Renal cortex interstitium (tissue), 11 donors: ENCODE measurements at regions not wholly inside any gene's neighbourhood (a gene's known extent, or its start where the extent isn't known, plus 50 kb on each side); places are given as distances from the start of the nearest gene placed in this dataset.
"Not testable (repeated sequence)": the region's sequence is repeated elsewhere in the genome, so short reads cannot be mapped to it uniquely, and the experiment has no call there.

ENCODE experiments used
- DNase-seq, 11 donors: peaks; one replicate each; pipeline ENCODE4 v3.0.0-alpha.2; 2013; ENCODE audit warnings: low read depth in 9 of 11, low spot score in 4 of 11; ENCODE audit errors: extremely low read depth in 1 of 11

DNA sequence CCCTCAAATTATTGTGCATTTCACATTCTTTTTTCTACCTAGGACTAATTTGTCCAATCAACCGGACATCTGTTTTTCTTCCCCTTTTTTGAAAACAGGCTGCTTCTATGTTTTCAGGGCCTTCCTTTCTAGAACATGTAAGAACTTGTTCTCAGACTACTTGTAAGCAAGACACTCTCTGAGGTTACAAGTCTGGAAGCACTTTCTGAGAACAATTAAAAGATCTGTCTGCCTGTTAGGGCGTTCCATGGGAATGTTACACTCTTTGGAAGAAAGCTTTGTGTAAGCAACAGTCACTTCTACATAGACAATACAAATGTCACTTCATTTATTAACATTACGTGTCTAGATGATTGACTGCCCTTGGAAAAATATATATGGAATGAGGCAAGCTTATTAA, 50.9 kb upstream of the HSPB3 start:
- DNase-seq = no peak

DNA sequence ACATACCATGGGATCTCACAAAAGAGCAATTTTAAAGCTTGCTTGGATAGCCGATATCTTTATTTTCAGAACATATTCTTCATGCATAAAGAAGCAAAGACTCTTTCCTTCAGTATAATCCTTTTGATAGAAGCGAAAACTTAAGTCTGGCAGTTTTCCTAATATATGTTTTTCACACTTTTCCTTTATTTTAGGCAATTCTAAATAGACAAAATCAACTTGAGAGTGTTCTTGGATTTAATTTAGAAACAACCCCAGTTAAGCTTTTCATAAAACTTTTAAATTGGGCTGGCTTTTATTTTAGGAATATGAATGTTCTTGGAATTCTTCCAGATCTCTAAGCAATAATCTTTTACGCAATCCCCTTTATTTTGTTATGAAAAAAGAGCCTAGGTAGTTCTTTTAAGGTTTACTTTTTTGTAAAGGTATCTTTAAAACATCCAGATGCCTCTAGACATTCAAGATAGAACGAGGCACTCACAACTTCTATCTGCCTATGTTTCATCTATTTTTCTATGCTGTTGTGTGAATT, 51.5 kb upstream of the HSPB3 start:
- DNase-seq = no peak

DNA sequence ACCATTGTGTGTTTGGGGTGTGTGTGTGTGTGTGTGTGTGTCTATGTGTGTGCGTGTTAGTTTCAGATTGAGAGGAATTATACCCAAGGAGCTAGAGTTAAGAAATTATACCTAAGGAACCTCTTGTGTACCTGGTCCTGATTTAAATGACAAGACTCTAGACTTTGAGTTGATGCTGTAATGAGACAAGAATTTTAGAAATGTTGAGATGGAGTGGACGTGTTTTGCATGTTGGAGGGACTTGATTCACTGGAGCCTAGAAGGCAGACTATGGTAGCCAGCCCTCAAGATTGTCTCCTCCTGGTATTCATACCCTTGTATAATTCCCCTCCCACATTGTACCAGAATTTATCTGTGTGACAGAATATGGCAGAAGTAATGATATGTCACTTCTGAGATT, 52.4 kb upstream of the HSPB3 start:
- DNase-seq = no peak

DNA sequence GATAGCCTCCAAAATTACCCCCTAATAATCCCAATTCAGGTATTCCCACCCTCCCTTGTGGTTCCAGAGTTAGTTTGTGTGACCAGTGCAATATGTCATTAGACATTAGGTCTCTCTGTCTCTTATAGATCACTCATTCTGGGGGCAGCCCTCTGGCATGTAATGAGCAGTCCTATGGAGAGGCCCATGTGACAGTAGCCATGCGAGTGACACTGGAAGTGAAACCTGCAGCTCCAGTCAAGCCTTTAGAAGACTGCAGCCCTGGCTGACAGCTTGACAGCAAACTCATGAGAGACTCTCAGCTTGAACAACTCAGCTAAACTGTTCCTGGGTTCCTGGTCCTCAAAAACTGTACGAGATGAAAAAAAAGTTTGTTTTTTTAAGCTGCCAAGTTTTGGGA, 54.0 kb upstream of the HSPB3 start:
- DNase-seq = no peak

DNA sequence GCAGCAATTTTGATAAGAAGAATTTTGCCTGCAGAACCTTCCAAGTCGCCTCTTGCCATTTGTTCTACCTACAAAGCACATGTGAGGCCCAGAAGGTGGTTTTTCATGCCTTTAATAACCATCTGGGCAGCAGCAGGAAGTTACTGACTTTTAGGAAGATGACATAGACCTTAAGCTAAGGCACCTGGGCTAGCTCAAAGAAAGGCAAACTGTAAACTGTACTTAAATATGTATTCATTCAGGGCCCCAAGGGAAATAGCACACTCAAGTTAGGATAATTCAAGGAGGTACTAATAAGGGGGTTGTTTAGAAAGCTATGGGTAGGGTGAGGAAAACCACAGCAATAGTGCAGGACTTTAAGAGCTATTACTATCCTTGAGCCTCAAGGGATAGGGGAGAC, 57.3 kb upstream of the HSPB3 start:
- DNase-seq = no peak

DNA sequence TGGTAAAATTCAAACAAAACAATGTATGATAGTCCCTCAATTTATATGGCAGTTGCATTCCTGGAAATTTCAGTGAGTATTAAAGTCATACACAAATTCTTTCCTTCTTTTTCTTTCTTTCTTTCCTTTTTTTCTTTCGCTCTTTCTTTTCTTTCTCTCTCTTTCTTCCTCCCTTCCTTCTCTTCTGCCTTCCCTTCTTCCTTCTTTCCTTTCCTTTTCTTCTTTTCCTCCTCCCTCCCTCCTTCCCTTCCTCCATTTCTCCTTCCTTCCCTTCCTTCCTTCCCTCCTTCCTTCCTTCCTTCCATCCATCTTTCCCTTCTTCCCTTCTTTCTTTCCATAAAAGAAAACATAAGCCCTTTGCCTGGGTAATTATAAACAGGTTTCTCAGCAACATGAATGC, 58.1 kb upstream of the HSPB3 start:
- DNase-seq = no peak

DNA sequence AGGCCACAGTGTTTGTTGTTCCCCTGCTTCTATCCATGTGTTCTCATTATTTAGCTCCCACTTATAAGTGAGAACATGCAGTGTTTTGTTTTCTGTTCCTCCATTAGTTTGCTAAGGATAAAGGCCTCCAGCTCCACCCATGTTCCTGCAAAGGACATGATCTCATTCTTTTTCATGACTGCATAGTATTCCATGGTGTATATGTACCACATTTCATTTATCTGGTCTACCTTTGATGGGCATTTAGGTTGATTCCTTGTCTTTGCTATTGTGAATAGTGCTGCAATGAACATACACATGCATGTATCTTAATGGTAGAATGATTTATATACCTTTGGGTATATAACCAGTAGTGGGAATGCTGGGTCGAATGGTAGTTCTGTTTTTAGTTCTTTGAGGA, 62.5 kb upstream of the HSPB3 start:
- DNase-seq = not testable (repeated sequence)

DNA sequence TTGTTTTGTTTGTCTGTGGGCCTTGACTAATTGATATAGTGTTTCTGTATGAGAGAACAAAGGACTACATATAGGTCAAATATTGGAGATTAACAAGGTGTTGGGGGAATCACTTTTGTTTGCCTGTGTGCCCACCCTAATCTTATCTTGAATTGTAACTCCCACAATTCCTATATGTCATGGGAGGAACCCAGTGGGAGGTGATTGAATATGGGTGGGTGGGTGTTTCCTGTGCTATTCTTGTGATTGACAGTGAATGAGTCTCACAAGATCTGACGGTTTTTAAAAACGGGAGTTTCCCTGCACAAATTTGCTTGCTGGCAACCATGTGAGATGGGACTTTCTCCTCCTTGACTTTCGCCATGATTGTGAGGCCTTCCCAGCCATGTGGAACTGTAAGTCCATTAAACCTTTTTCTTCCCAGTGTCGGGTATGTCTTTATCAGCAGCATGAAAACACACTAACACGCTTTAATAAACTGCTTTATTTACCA, 64.9 kb upstream of the HSPB3 start:
- no peak for DNase-seq

DNA sequence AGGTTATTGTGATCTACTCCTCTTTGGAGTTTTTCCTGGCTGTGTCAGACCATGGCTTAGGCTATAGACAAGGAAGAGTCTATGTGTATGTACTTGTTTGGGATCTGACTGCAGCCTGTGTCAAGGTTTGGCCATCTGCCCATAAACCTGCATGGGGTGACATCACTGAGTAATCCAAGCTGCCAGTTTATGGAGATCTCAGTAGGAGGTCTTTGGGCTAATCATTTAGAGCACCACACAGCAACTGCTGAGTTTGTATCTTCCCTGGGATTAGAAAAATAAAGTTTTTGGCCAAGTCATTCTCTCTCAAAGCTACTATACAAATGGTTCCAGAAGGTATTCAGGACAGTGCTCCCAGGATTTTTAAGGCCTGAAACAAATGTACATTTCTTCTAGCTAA, 65.5 kb upstream of the HSPB3 start:
- DNase-seq = peak; percentile 9 to 49 (median 23)

DNA sequence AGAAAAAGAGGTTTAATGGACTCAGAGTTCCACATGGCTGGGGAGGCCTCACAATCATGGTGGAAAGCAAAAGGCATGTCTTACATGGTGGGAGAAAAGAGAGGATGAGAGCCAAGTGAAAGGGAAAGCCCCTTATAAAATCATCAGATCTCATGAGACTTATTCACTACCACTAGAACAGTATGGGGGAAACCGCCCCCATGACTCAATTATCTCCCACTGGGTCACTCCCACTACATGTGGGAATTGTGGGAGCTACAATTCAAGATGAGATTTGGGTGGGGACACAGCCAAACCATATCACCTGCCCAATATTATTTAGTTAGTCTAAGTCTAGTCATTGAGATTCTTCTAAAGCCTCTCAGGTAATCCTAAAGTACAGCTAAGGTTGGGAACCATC, 66.1 kb upstream of the HSPB3 start:
- not testable (repeated sequence) for DNase-seq

DNA sequence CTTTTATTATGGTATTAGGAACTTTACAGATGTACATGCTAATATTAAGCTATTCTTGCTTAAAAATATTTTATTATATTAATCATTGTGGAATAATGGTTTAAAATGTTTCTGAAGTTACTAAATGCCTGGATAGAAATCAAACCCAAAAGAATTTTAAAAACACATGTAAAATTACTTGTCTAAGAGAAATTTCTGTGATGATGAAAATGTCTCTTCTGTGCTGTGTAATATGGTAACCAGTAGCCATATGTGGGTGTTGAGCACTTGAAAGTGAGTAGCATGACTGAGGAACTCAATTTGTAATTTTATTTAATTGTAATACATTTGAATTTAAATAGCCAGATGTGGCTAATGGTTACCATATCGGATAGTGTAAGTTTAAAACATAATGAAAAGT, 66.7 kb upstream of the HSPB3 start:
- DNase-seq = no peak

DNA sequence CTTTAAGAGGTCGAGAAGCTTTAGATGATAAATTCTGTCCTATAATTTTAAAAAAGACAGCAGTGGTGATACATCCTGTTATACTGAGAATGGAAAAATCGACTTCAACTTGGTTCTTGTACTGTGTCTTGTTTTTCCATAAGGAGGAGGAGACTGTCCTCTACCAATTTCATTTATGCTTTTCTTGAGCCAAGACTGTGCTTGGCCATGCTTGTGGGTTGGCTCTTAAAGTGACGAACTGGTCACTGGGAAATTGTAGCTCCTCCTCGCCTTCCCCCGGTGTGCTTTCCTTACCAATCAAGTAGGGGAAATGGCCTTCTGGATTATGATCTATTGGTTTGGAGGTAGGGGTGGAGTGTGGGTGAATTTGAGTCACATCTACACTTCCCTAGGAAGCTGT, 67.1 kb upstream of the HSPB3 start:
- DNase-seq = no peak

DNA sequence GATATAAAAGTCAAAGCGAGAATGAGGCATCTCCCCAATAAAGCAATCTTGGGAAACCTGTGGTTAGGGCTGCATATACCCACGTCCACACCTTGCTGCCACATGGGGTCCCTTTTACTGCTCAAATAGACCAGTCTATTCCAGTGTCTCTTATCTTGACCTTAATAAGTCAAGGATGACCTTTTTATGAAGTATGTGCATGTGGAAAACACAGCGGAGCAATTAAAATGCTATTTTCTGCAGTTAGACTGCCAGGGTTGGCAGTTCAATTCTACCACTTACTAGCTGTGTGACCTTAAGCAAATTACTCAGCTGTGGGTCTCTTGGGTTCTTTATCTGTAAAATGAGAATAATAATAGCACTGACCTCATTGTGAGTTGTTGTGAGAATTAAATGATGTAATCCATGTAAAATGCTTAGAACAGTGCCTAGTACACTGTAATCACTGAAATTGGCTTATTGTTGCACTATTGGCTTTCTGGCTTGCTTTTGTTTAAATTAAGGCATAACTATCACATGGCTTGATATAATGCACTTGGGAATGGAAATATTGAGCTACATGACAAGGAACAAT, 67.8 kb upstream of the HSPB3 start:
- DNase-seq = no peak

DNA sequence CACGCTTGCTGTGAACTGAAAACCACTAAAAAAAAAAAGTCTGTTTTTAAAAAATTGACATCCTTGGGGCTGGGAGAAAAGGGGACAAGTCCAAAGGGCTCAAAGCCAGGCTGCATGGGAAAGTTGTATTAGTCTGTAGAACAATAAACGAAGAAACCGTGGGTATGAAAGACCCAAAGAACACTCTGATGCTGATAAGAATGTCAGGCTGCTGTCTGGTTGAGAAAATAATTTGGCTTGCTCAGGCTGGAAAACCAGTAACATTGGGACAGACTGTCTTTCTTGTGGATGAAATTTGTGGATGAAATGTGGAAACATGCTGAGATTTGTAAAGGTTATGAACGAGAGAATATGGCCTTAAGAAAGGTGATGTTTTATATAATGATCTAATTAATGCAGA, 68.5 kb upstream of the HSPB3 start:
- DNase-seq = no peak

DNA sequence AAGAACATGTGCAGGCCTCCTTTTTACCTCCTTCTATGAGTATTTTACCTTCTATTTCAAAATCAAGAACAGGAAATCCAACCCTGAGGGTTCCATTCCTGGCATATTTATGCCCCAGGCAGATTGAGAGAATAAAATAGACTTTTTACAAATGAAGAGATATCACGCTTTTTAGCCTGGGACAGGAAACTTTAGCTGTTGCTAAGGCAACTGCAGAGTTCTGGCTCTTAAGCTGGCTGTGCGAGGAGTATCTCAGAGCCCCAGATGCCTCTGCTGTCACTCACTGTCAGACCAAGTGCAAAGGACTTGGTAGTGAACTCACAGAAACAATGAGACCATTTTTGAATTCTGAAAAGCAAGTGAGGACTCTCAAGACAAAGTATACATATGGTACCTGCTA, 69.5 kb upstream of the HSPB3 start:
- no peak for DNase-seq

DNA sequence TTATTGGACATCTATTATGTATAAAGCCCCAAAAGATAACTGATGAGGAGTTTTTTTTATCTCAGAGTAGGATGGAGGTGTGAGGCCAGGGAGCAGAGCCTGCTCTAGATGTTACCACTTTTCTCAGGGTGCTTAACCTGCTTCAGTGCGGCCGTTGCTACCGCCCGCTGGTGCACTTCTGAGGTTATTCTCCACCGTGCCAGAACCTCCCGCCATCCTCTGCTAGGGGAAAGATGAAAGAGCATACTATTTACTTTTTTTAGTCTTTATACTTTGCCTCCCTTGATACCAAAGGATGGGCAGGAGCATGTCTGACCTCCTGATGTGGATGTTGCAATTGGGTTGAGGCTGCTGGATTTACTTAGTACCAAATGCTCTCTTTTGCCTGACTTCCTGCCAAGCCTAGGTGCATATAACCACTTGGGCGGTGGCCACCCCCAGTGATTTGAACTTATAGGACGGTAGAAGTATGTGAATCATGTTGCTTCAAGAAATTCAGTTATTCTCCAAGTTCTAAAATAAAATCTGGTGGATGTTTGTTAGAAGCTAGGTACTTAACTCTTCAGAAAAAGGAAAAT, 71.1 kb upstream of the HSPB3 start:
- DNase-seq = no peak

DNA sequence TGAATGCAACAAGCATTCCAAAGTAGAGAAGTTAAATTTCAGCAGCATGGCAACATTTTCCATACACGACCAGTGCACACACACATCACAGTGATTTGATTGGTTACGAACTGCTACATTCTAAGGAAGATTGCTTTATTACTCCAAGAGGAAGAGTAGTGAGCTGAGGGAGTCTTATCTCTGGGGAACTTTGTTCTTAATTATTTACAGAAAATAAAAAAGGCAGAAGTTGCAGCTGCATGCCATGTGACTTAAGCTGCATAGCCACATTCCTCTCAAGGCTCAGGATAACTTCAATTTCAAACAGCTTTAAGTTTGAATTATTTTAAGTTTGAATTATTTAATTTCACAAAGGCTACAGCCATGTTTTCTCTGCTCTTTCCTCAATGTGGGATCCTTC, 71.6 kb upstream of the HSPB3 start:
- no peak for DNase-seq

DNA sequence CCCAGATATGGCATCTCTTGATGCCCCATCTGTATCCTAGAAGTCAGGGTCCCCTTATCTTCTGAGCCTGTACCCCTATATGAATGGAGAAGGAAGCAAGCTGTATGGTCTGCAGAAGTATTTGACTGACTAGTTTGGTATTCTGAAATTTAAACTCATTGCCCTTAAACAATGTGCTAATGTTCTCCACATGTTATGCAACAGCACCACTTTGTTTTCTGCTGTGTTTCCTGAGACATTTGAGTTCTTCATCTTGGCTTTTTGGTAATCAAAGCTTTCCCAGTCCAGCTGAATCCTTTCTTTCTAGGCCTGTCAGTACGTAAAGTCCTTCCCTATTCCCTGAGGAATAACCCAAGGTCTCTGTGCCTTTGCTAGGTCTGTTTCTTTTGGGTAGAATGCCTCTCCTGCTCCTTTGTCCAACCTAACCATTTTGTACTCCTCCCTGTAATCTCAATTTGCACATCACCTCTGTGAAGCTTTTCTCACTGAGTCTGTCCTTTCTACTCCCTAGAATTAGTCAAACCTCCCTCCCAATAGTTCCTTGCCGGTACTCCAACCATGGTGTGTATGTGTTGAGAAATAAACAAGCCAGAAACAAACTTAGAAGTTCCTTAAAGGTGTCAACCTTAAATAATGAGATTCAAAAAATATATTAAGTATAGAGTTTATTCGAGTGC, 72.1 kb upstream of the HSPB3 start:
- no peak for DNase-seq

DNA sequence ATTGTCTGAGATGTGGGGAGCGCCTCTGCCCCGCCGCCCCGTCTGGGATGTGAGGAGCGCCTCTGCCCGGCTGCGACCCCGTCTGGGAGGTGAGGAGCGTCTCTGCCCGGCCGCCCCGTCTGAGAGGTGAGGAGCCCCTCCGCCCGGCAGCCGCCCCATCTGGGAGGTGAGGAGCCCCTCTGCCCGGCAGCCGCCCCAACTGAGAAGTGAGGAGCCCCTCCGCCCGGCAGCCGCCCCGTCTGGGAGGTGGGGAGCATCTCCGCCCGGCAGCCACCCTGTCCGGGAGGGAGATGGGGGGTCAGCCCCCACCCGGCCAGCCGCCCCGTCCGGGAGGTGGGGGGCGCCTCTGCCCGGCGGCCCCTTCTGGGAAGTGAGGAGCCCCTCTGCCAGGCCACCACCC, 70.9 kb upstream of the ARL15 start:
- not testable (repeated sequence) for DNase-seq

DNA sequence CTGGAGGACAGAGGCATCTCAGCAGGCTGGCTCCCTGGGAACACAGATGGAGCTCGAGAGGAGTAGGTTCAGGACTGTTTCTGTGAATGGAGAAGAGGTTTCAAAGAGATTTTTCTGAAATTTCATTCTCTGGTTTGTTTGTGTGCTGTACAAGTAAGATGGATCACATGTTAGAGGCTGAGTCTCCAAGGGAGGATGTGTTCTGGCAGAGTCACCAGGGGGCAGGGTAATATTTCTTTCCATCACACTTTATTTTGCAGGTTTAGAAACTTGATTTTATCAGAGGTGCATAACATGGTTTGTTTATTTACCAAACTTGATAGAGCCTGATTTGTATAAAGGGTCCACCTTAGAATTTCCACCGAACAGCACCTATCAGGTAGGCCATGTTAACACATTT, 69.2 kb upstream of the ARL15 start:
- no peak for DNase-seq

DNA sequence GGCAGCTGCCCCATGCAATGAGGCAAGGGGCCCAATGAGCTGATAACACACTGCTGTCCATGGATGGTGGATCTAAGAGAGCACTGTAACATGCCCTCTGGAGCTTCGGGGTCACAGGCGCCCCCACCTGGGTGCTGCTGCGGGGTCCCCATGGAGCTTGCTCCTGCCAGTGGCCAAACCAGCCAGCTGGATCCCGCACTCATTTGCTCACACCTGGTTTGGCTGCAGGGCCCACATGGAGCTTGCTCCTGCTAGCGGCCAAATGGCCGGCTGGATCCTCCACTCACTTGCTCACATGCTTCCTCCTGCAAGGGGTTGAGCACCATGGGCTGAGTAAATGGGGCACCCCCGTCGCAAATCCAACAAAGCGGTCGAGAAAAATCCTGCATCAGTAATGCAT, 68.3 kb upstream of the ARL15 start:
- DNase-seq = no peak
